GM12878 (cell line): ENCODE measurements at regions not wholly inside any gene's neighbourhood (a gene's known extent, or its start where the extent isn't known, plus 50 kb on each side); places are given as distances from the start of the nearest gene placed in this dataset.

Source experiments
- ATAC-seq: fragments of 200-7000 bp; cut with Tn5 transposase; 3 replicates; pipeline ENCODE4 v1.9.1; 2020; ENCODE audit warnings: mild to moderate bottlenecking, moderate library complexity
- BruUV-seq: library from RNA; stranded (reverse); fragments of 400-500 nt; replicated peaks from 2 replicates; lab custom pipeline; 2021; lab: Mats Ljungman, UMichigan
- CTCF ChIA-PET: fragments of 300-600 bp; sonication (Branson Sonifier 250); formaldehyde crosslinking; extraction: SDS; loops from one replicate; lab custom pipeline; 2021; ENCODE audit warnings: inconsistent platforms; lab: Yijun Ruan, JAX
- POLR2A ChIA-PET: fragments of 350-600 bp; formaldehyde crosslinking; extraction: SDS; loops from one replicate; lab custom pipeline; 2021; ENCODE audit warnings: inconsistent platforms; lab: Charles Lee
- RAD21 ChIA-PET: fragments of 300-600 bp; sonication (Branson Sonifier 250); formaldehyde crosslinking; loops from one replicate; lab custom pipeline; 2023; ENCODE audit warnings: antibody characterized with exemption; ENCODE audit not compliant: unreplicated experiment; lab: Charles Lee
- SMC1A ChIA-PET: fragments of 300-600 bp; sonication (Branson Sonifier 250); formaldehyde crosslinking; loops from one replicate; lab custom pipeline; 2023; ENCODE audit not compliant: unreplicated experiment, uncharacterized antibody; lab: Charles Lee
- DNase-seq: peaks from one replicate; pipeline ENCODE4 v3.0.0-alpha.2; 2011; ENCODE audit warnings: low read depth, low spot score
- FAIRE-seq: peaks from 3 replicates; lab custom pipeline; 2011; peaks lifted over from hg19 to GRCh38; lab: Jason Lieb, UNC
- H2AFZ ChIP-seq: 2 replicates; pipeline ENCODE4 v1.6.0; 2011; ENCODE audit warnings: low read depth, low read length, control low read depth; ENCODE audit not compliant: control insufficient read depth
- H3K27ac ChIP-seq: 2 replicates; pipeline ENCODE4 v1.5.1; 2011; ENCODE audit warnings: control low read depth; ENCODE audit not compliant: control insufficient read depth, insufficient read depth
- H3K27me3 ChIP-seq, 2 experiments: replicated peaks in 1 of 2; 2 replicates each; pipeline versions ENCODE4 v1.6.0 to v1.6.1; 2011; ENCODE audit warnings: low read length in 1 of 2; ENCODE audit not compliant: control insufficient read depth in 2 of 2, insufficient read depth in 2 of 2
- H3K36me3 ChIP-seq, 2 experiments: 2 replicates each; pipeline ENCODE4 v1.5.1; 2011; ENCODE audit warnings: low read length in 1 of 2; ENCODE audit not compliant: control insufficient read depth in 2 of 2, insufficient read depth in 2 of 2
- H3K4me1 ChIP-seq: 2 replicates; pipeline ENCODE4 v1.6.1; 2011; ENCODE audit warnings: mild to moderate bottlenecking, low read length, moderate library complexity, mixed read lengths; ENCODE audit not compliant: control insufficient read depth, insufficient read depth
- H3K4me2 ChIP-seq: 2 replicates; pipeline ENCODE4 v1.6.0; 2011; ENCODE audit warnings: control low read depth; ENCODE audit not compliant: control insufficient read depth, insufficient read depth
- H3K4me3 ChIP-seq: fragments of 200-600 bp; sonication (generic); 2 replicates; pipeline ENCODE4 v1.5.1; 2016
- H3K79me2 ChIP-seq: 2 replicates; pipeline ENCODE4 v1.6.0; 2011; ENCODE audit warnings: low read length; ENCODE audit not compliant: control insufficient read depth, insufficient read depth
- H3K9ac ChIP-seq: 2 replicates; pipeline ENCODE4 v1.8.0; 2011; ENCODE audit warnings: low read length, control low read depth, mixed read lengths; ENCODE audit not compliant: control insufficient read depth, insufficient read depth
- H3K9me3 ChIP-seq: replicated peaks from 3 replicates; pipeline ENCODE4 v1.5.1; 2011; ENCODE audit warnings: mild to moderate bottlenecking, low read length; ENCODE audit not compliant: control insufficient read depth, insufficient read depth
- H4K20me1 ChIP-seq: 2 replicates; pipeline ENCODE4 v1.6.0; 2011; ENCODE audit not compliant: control insufficient read depth, insufficient read depth
- CEBPB ChIP-seq, 2 experiments: fragments of 150-350 bp in 1 of 2; IDR thresholded peaks; 2 replicates each; pipeline ENCODE4 v1.6.1; 2012 to 2014; ENCODE audit warnings: low read depth in 2 of 2, low read length in 2 of 2, borderline replicate concordance in 1 of 2, inconsistent platforms in 1 of 2
- CEBPZ ChIP-seq: fragments of 150-350 bp; IDR thresholded peaks from 2 replicates; pipeline ENCODE4 v1.6.1; 2016; ENCODE audit warnings: low read depth, low read length
- FOS ChIP-seq: IDR thresholded peaks from 3 replicates; pipeline ENCODE4 v1.6.1; 2011; ENCODE audit warnings: borderline replicate concordance; ENCODE audit not compliant: insufficient read length; ENCODE audit errors: extremely low read depth
- IRF4 ChIP-seq: IDR thresholded peaks from 2 replicates; pipeline ENCODE4 v1.6.1; 2011; ENCODE audit warnings: low read depth, low read length
- MAX ChIP-seq: IDR thresholded peaks from 2 replicates; pipeline ENCODE4 v1.6.1; 2012; ENCODE audit warnings: low read depth, low read length, improper control_type of control experiment
- MYB ChIP-seq: fragments of 150-350 bp; IDR thresholded peaks from 2 replicates; pipeline ENCODE4 v1.6.1; 2014; ENCODE audit warnings: mild to moderate bottlenecking, low read depth, low read length, borderline replicate concordance
- NFYA ChIP-seq: IDR thresholded peaks from 2 replicates; pipeline ENCODE4 v1.6.1; 2011; ENCODE audit warnings: low read depth, mild to moderate bottlenecking, low read length, improper control_type of control experiment, borderline replicate concordance
- PAX5 ChIP-seq: IDR thresholded peaks from 2 replicates; pipeline ENCODE4 v1.6.1; 2011; ENCODE audit warnings: low read depth, low read length, borderline replicate concordance
- RELA ChIP-seq: fragments of 450-650 bp; IDR thresholded peaks from 2 replicates; pipeline ENCODE4 v1.8.0; 2014; ENCODE audit warnings: borderline replicate concordance; ENCODE audit not compliant: partially characterized antibody
- SREBF2 ChIP-seq: IDR thresholded peaks from 2 replicates; pipeline ENCODE4 v1.6.1; 2012; ENCODE audit warnings: mild to moderate bottlenecking, low read length
- ZNF274 ChIP-seq: IDR thresholded peaks from one replicate; pipeline ENCODE4 v1.8.0; 2011; ENCODE audit not compliant: insufficient read length, insufficient read depth
- ZNF592 ChIP-seq: fragments of 450-650 bp; IDR thresholded peaks from 2 replicates; pipeline ENCODE4 v1.6.1; 2017; ENCODE audit warnings: mild to moderate bottlenecking, moderate library complexity
- WGBS: methylation state at CpG from one replicate; pipeline ENCODE4 v1.1.6; 2016; ENCODE audit warnings: low lambda C conversion rate; ENCODE audit not compliant: insufficient replicate concordance, insufficient coverage; ENCODE audit errors: missing lambda C conversion rate; 5-methylcytosine and 5-hydroxymethylcytosine counted together
- in situ Hi-C: fragments of 300-500 bp; cut with MboI; formaldehyde crosslinking; loops from 9 replicates; pipeline ENCODE4 v1.14.3; 2018; ENCODE audit warnings: mixed read lengths
- intact Hi-C: fragments of 100-400 bp; cut with micrococcal nuclease; formaldehyde crosslinking; loops from one replicate; pipeline ENCODE4 v1.14.2; 2022; ENCODE audit not compliant: unreplicated experiment

GRCh38 chr4:122531514-122531913, 75.0 kb upstream of the IL2 start:
- no peak overlapping the region for H3K9ac ChIP-seq
- CTCF ChIA-PET: interaction anchor here (0.5 kb wide), 1 partner anchor 37 kb away, joined by 4 read pairs; no protein-coding TSS in a partner anchor
- no peak overlapping the region for H3K27ac ChIP-seq
- H3K4me2 ChIP-seq: no peak overlapping the region
- no peak for TF ChIP-seq NFYA
- no peak for TF ChIP-seq IRF4
- TF ChIP-seq ZNF592: no peak
- no peak for TF ChIP-seq CEBPZ
- TF ChIP-seq FOS: no peak
- TF ChIP-seq SREBF2: no peak
- no peak for TF ChIP-seq CEBPB (IDR thresholded peaks at IDR 0.05; ENCODE audit: borderline replicate concordance in 1 of 2, low read depth in 2 of 2, low read length in 2 of 2)
- no peak for TF ChIP-seq PAX5
- no peak for TF ChIP-seq MAX
- no peak for TF ChIP-seq ZNF274
- no peak for TF ChIP-seq RELA
- no peak for TF ChIP-seq MYB
- no peaks in the 10 kb centered on the region; the same call in 2 of the 3 replicates for H3K9me3 ChIP-seq
- in situ Hi-C loops: no loop called here
- intact Hi-C loops: no loop called here
- no peak overlapping the region for H3K4me3 ChIP-seq
- 0 out of 4 replicates have a peak, but pooled peaks cover 0 to 4% of the 10 kb centered on the region in 2 experiments for H3K27me3 ChIP-seq
- H3K4me1 ChIP-seq: no peaks in the 10 kb centered on the region
- ATAC-seq (no peak), FAIRE-seq (no peak), DNase-seq (no peak)
- SMC1A ChIA-PET: no interaction called here
- no peaks in the 10 kb centered on the region for H3K79me2 ChIP-seq
- POLR2A ChIA-PET: no interaction called here
- H2AFZ ChIP-seq: no peak overlapping the region
- BruUV-seq: no TSS peak
- no peaks in the 10 kb centered on the region for H3K36me3 ChIP-seq
- WGBS: 0% methylated on average over 3 of the region's 3 CpGs
- H4K20me1 ChIP-seq: no peaks in the 10 kb centered on the region; the same call in 1 of the 2 replicates
- RAD21 ChIA-PET: no interaction called here
